ENCODE measurements at regions not wholly inside any gene's neighbourhood (a gene's known extent, or its start where the extent isn't known, plus 50 kb on each side); places are given as distances from the start of the nearest gene placed in this dataset.

DNA sequence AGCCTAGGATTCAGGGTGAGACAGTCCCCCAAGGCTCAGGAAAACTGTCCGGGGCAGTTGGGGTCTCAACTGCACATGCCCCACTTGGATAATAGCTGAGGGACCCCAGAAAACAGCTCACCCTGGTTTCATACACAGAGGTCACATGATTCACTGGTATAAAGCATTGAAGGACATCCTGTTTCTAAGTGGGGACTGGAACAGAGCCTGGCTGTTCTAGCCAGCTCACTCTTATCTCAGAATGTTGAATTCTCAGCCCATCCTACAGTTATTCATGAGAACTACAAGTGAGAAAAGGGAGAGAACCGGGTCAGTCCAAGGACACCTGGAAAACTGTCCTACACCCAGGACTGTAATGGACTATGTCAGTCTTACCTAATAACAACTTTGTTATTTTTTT, 170.9 kb downstream of the FGF1 start:
- TF ChIP-seq, protein P1, sequence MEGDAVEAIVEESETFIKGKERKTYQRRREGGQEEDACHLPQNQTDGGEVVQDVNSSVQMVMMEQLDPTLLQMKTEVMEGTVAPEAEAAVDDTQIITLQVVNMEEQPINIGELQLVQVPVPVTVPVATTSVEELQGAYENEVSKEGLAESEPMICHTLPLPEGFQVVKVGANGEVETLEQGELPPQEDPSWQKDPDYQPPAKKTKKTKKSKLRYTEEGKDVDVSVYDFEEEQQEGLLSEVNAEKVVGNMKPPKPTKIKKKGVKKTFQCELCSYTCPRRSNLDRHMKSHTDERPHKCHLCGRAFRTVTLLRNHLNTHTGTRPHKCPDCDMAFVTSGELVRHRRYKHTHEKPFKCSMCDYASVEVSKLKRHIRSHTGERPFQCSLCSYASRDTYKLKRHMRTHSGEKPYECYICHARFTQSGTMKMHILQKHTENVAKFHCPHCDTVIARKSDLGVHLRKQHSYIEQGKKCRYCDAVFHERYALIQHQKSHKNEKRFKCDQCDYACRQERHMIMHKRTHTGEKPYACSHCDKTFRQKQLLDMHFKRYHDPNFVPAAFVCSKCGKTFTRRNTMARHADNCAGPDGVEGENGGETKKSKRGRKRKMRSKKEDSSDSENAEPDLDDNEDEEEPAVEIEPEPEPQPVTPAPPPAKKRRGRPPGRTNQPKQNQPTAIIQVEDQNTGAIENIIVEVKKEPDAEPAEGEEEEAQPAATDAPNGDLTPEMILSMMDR (conservative IDR thresholded peaks at IDR 0.05; ENCODE audit: low read depth, low read length): no peak
- no peak for TF ChIP-seq EZH2 (IDR thresholded peaks at IDR 0.05; ENCODE audit: low read length, unreplicated experiment)

All from PC-3 (cell line).